GM12865 (cell line): ENCODE measurements at regions not wholly inside any gene's neighbourhood (a gene's known extent, or its start where the extent isn't known, plus 50 kb on each side); places are given as distances from the start of the nearest gene placed in this dataset.

Experiments used
- DNase-seq: peaks from one replicate; pipeline ENCODE4 v3.0.0; 2010; ENCODE audit warnings: low read depth
- H3K4me3 ChIP-seq: 2 replicates; pipeline ENCODE4 v1.5.1; 2011; ENCODE audit warnings: mild to moderate bottlenecking, low read depth, low read length, control low read depth
- TF ChIP-seq, protein P1 (sequence below): IDR thresholded peaks from 2 replicates; pipeline ENCODE4 v1.5.1; 2011; ENCODE audit warnings: low read length, control low read depth, low read depth, inconsistent platforms; ENCODE audit not compliant: insufficient read depth; ENCODE audit errors: missing control alignments

GRCh38 chr12:123095078-123095881 is 55.6 kb downstream of the PITPNM2 start:
- no peak overlapping the region for H3K4me3 ChIP-seq
- TF ChIP-seq, protein P1, sequence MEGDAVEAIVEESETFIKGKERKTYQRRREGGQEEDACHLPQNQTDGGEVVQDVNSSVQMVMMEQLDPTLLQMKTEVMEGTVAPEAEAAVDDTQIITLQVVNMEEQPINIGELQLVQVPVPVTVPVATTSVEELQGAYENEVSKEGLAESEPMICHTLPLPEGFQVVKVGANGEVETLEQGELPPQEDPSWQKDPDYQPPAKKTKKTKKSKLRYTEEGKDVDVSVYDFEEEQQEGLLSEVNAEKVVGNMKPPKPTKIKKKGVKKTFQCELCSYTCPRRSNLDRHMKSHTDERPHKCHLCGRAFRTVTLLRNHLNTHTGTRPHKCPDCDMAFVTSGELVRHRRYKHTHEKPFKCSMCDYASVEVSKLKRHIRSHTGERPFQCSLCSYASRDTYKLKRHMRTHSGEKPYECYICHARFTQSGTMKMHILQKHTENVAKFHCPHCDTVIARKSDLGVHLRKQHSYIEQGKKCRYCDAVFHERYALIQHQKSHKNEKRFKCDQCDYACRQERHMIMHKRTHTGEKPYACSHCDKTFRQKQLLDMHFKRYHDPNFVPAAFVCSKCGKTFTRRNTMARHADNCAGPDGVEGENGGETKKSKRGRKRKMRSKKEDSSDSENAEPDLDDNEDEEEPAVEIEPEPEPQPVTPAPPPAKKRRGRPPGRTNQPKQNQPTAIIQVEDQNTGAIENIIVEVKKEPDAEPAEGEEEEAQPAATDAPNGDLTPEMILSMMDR = no peak
- no peak for DNase-seq

- DNase-seq = no peak
- H3K4me3 ChIP-seq = no peak overlapping the region
- TF ChIP-seq, protein P1 = no peak
Observed at GRCh38 chr12:123094349-123095077, 56.4 kb downstream of the PITPNM2 start.

- no peak overlapping the region for H3K4me3 ChIP-seq
- TF ChIP-seq, protein P1 = no peak
- DNase-seq = no peak
Observed at GRCh38 chr12:123092866-123093265, 58.0 kb downstream of the PITPNM2 start.

- DNase-seq = no peak
- TF ChIP-seq, protein P1 = no peak
- H3K4me3 ChIP-seq = no peak overlapping the region
Observed at GRCh38 chr12:123091230-123092150, 59.4 kb downstream of the PITPNM2 start.

- no peak for DNase-seq
- no peak overlapping the region for H3K4me3 ChIP-seq
- TF ChIP-seq, protein P1 = no peak
Observed at GRCh38 chr12:123089631-123090353, 61.1 kb downstream of the PITPNM2 start.

- DNase-seq = no peak
- H3K4me3 ChIP-seq = no peak overlapping the region
- TF ChIP-seq, protein P1 = no peak
Observed at GRCh38 chr12:123089140-123089539, 61.8 kb downstream of the PITPNM2 start.
